MCF 10A (cell line): ENCODE measurements at regions not wholly inside any gene's neighbourhood (a gene's known extent, or its start where the extent isn't known, plus 50 kb on each side); places are given as distances from the start of the nearest gene placed in this dataset.

Experiments
- BruUV-seq: library from RNA; stranded (reverse); fragments of 400-500 nt; replicated peaks from 2 replicates; lab custom pipeline; 2021; lab: Mats Ljungman, UMichigan
- CTCF ChIA-PET: fragments of 300-600 bp; sonication (Branson Sonifier 250); formaldehyde crosslinking; extraction: SDS; loops from one replicate; lab custom pipeline; 2021; ENCODE audit warnings: antibody characterized with exemption, inconsistent platforms; lab: Yijun Ruan, JAX
- POLR2A ChIA-PET: fragments of 300-600, 350-650 bp; sonication (Branson Sonifier 250); formaldehyde crosslinking; extraction: SDS; loops from one replicate; lab custom pipeline; 2020; ENCODE audit warnings: antibody characterized with exemption, inconsistent platforms; lab: Yijun Ruan, JAX
- DNase-seq: peaks from one replicate; pipeline ENCODE4 v3.0.0-alpha.2; 2018; ENCODE audit not compliant: unreplicated experiment
- H3K27ac Mint-ChIP-seq: one replicate; pipeline ENCODE4 v1.8.0; 2022; ENCODE audit warnings: mild to moderate bottlenecking, low read depth, mixed read lengths; ENCODE audit not compliant: unreplicated experiment
- H3K27me3 Mint-ChIP-seq: one replicate; pipeline ENCODE4 v1.8.0; 2022; ENCODE audit warnings: mixed read lengths; ENCODE audit not compliant: insufficient read depth, unreplicated experiment
- H3K36me3 Mint-ChIP-seq: one replicate; pipeline ENCODE4 v1.8.0; 2022; ENCODE audit warnings: mild to moderate bottlenecking, moderate library complexity, mixed read lengths; ENCODE audit not compliant: insufficient read depth, unreplicated experiment
- H3K4me1 Mint-ChIP-seq: one replicate; pipeline ENCODE4 v1.8.0; 2022; ENCODE audit warnings: mixed read lengths; ENCODE audit not compliant: insufficient read depth, unreplicated experiment
- H3K4me3 Mint-ChIP-seq: one replicate; pipeline ENCODE4 v1.8.0; 2022; ENCODE audit warnings: mild to moderate bottlenecking, moderate library complexity, mixed read lengths; ENCODE audit not compliant: unreplicated experiment
- H3K9me3 Mint-ChIP-seq: one replicate; pipeline ENCODE4 v1.8.0; 2022; ENCODE audit warnings: mixed read lengths; ENCODE audit not compliant: unreplicated experiment
- CTCF ChIP-seq: fragments of 200-600 bp; IDR thresholded peaks from one replicate; pipeline ENCODE4 v1.8.0; 2022; ENCODE audit warnings: antibody characterized with exemption, mild to moderate bottlenecking; ENCODE audit not compliant: unreplicated experiment
- intact Hi-C: fragments of 100-400 bp; cut with micrococcal nuclease; formaldehyde crosslinking; loops from 2 replicates; pipeline ENCODE4 v1.14.1; 2022

GRCh38 chr15:56868170-56868569, 50.3 kb upstream of the TCF12 start:
- no peak for DNase-seq
- Mint-ChIP-seq H3K36me3 (no peaks in the 10 kb centered on the region), H3K4me1 (peaks cover 6% of the 10 kb centered on the region), H3K27ac (no peak overlapping the region), H3K4me3 (no peak overlapping the region), H3K9me3 (no peaks in the 10 kb centered on the region), H3K27me3 (no peaks in the 10 kb centered on the region)
- CTCF ChIA-PET: interaction anchor here (0.8 to 1.3 kb wide), 3 partner anchors 13 to 62 kb away, joined by 3 to 4 read pairs (median 3); no protein-coding TSS in a partner anchor
- TF ChIP-seq CTCF: no peak
- POLR2A ChIA-PET: no interaction called here
- intact Hi-C loops: no loop called here
- BruUV-seq: no TSS peak

GRCh38 chr15:56866803-56867202, 51.6 kb upstream of the TCF12 start:
- Mint-ChIP-seq H3K36me3 (no peaks in the 10 kb centered on the region), H3K4me1 (peaks cover 6% of the 10 kb centered on the region), H3K27ac (no peak overlapping the region), H3K27me3 (no peaks in the 10 kb centered on the region), H3K4me3 (no peak overlapping the region), H3K9me3 (peaks cover 6% of the 10 kb centered on the region)
- BruUV-seq: no TSS peak
- intact Hi-C loops: no loop called here
- no peak for DNase-seq
- ChIA-PET CTCF (interaction anchor here (0.8 kb wide), 1 partner anchor 45 kb away, joined by 4 read pairs; no protein-coding TSS in a partner anchor), POLR2A (no interaction called here)
- TF ChIP-seq CTCF: no peak

- POLR2A ChIA-PET: no interaction called here
- intact Hi-C loops: no loop called here
- H3K4me1 Mint-ChIP-seq: no peaks in the 10 kb centered on the region
- TF ChIP-seq CTCF: no peak
- H3K4me3 Mint-ChIP-seq: no peak overlapping the region
- CTCF ChIA-PET: no interaction called here
- DNase-seq: no peak
- H3K36me3 Mint-ChIP-seq: no peaks in the 10 kb centered on the region
- BruUV-seq: no TSS peak
- H3K27ac Mint-ChIP-seq: no peak overlapping the region
- H3K27me3 Mint-ChIP-seq: no peaks in the 10 kb centered on the region
- peaks cover 6% of the 10 kb centered on the region for H3K9me3 Mint-ChIP-seq
These were observed 60.6 kb upstream of the TCF12 start for GRCh38 chr15:56857828-56858227.

GRCh38 chr15:56856934-56857333, 61.5 kb upstream of the TCF12 start:
- no peak for TF ChIP-seq CTCF
- POLR2A ChIA-PET: interaction anchor here (0.7 to 1.9 kb wide), 3 partner anchors 8 to 285 kb away, joined by 3 to 5 read pairs (median 3); no protein-coding TSS in a partner anchor
- BruUV-seq: no TSS peak
- intact Hi-C loops: no loop called here
- H3K4me3 Mint-ChIP-seq: no peak overlapping the region
- no peaks in the 10 kb centered on the region for H3K4me1 Mint-ChIP-seq
- CTCF ChIA-PET: interaction anchor here (0.6 to 0.7 kb wide), 2 partner anchors 13 to 297 kb away, joined by 3 read pairs; no protein-coding TSS in a partner anchor
- H3K27me3 Mint-ChIP-seq: no peaks in the 10 kb centered on the region
- no peak for DNase-seq
- no peak overlapping the region for H3K27ac Mint-ChIP-seq
- peaks cover 1% of the 10 kb centered on the region for H3K9me3 Mint-ChIP-seq
- no peaks in the 10 kb centered on the region for H3K36me3 Mint-ChIP-seq
